Activated CD8-positive, alpha-beta memory T cell treated with anti-CD3 and anti-CD28 coated beads, Interleukin-2, amount 10 ng/mL, durations not matched to agents 7 days and 5 days (primary cell): ENCODE measurements at regions not wholly inside any gene's neighbourhood (a gene's known extent, or its start where the extent isn't known, plus 50 kb on each side); places are given as distances from the start of the nearest gene placed in this dataset.
A peak's percentile ranks its signal among the peaks of the same experiment; 100 is the strongest.
"Not testable (repeated sequence)": the region's sequence is repeated elsewhere in the genome, so short reads cannot be mapped to it uniquely, and the experiment has no call there.

Source experiments
- ATAC-seq: fragments of 150-1000 bp; cut with Tn5 transposase; one replicate; pipeline ENCODE4 v1.10.0; 2021; ENCODE audit warnings: moderate library complexity
- CTCF ChIA-PET: fragments of 350-600 bp; sonication (Branson Sonifier 250); formaldehyde crosslinking; loops from one replicate; lab custom pipeline; 2021; ENCODE audit warnings: antibody characterized with exemption; lab: Charles Lee
- DNase-seq: peaks from one replicate; pipeline ENCODE4 v3.0.0-alpha.2; 2020
- H3K27ac Mint-ChIP-seq: one replicate; pipeline ENCODE4 v1.8.0; 2021; ENCODE audit warnings: mild to moderate bottlenecking, mixed read lengths
- H3K27me3 Mint-ChIP-seq: one replicate; pipeline ENCODE4 v1.8.0; 2021; ENCODE audit warnings: mixed read lengths
- H3K36me3 Mint-ChIP-seq: one replicate; pipeline ENCODE4 v1.8.0; 2021; ENCODE audit warnings: mild to moderate bottlenecking, mixed read lengths
- H3K4me1 Mint-ChIP-seq: one replicate; pipeline ENCODE4 v1.8.0; 2021; ENCODE audit warnings: mixed read lengths
- H3K4me3 Mint-ChIP-seq: one replicate; pipeline ENCODE4 v1.8.0; 2021; ENCODE audit warnings: mild to moderate bottlenecking, moderate library complexity, mixed read lengths
- H3K9me3 Mint-ChIP-seq: one replicate; pipeline ENCODE4 v1.8.0; 2022; ENCODE audit warnings: low read depth, mixed read lengths

DNA sequence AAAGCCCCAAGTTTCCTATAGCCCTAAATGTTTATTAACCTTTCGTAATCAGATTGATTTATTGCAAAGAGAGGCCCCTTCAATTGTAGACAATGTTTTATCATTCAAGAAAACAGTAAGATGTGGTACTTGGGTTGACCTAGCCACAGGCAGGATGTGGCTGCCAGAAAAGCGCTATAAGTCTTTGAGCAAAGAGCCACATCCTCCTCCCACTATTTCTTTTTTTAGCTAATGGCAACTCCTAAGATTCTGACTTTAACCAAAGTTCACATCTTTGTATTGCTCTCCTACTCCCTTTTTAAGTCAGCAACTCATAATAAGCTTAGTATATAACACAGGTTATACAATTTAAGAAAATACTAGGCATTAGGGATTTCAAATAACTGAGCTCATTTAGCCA lies 70.7 kb upstream of the PPP3CA start:
- Mint-ChIP-seq H3K27ac (peak overlapping the region; percentile 87), H3K4me1 (peaks cover 58% of the 10 kb centered on the region), H3K27me3 (peaks cover 2% of the 10 kb centered on the region), H3K4me3 (peak overlapping the region; percentile 56), H3K9me3 (no peaks in the 10 kb centered on the region), H3K36me3 (peaks cover 28% of the 10 kb centered on the region)
- CTCF ChIA-PET = interaction anchor here (1.5 to 2.2 kb wide), 2 partner anchors 18 to 71 kb away, joined by 5 to 7 read pairs; partner anchors contain the start of gene PPP3CA
- peak; percentile 94 for DNase-seq
- peak; percentile 77 for ATAC-seq

DNA sequence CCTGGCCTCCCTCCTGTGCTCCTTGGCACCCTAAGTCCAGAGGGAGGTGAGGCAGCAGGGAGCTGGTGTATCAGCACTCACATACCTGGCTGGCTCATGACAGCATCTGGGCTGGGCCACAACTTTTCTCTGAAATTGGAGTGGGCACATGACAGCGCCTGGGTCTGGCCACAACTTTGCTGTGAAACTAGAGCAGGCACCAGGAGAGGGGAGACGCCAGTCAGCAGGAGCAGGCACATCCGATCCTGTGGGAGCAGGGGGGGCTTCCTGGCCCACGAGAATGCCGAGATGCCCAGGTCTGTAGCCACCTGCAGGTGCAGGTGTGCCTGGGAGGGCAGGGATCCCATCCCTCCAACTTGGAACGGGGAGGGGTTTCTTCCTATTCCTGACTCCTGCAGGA lies 69.7 kb upstream of the PPP3CA start:
- ATAC-seq (no peak), DNase-seq (no peak)
- peaks cover 2% of the 10 kb centered on the region for H3K27me3 Mint-ChIP-seq
- no peaks in the 10 kb centered on the region for H3K9me3 Mint-ChIP-seq
- no peak overlapping the region for H3K4me3 Mint-ChIP-seq
- H3K27ac Mint-ChIP-seq = no peak overlapping the region
- H3K4me1 Mint-ChIP-seq = peaks cover 58% of the 10 kb centered on the region
- CTCF ChIA-PET = interaction anchor here (1.5 to 2.2 kb wide), 2 partner anchors 17 to 70 kb away, joined by 5 to 7 read pairs; partner anchors contain the start of gene PPP3CA
- peaks cover 30% of the 10 kb centered on the region for H3K36me3 Mint-ChIP-seq

DNA sequence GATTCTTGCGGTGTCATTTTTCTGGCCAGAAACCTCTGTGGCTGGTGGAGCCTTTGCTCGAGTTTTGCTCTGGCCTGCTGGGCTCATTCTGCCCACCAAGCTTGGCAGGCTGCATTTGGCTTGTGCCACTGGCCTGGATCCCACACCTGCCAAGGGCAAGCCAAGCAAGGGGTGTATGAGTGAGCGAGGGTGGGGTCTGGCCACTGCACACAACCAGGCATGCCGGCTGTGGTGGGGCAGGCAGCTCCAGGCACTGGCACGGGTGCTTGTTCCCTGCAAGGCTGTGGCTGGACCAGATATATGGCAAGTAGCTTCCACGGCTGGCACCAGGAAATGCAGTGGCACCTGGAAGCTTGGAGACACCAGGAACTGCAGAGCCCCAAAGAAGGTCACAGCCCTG lies 68.6 kb upstream of the PPP3CA start:
- Mint-ChIP-seq H3K4me1 (peaks cover 63% of the 10 kb centered on the region), H3K4me3 (no peak overlapping the region), H3K9me3 (no peaks in the 10 kb centered on the region), H3K27ac (no peak overlapping the region), H3K27me3 (peaks cover 2% of the 10 kb centered on the region), H3K36me3 (peaks cover 30% of the 10 kb centered on the region)
- CTCF ChIA-PET = interaction anchor here (1.1 kb wide), 1 partner anchor 68 kb away, joined by 4 read pairs; no protein-coding TSS in a partner anchor
- ATAC-seq (no peak), DNase-seq (no peak)

DNA sequence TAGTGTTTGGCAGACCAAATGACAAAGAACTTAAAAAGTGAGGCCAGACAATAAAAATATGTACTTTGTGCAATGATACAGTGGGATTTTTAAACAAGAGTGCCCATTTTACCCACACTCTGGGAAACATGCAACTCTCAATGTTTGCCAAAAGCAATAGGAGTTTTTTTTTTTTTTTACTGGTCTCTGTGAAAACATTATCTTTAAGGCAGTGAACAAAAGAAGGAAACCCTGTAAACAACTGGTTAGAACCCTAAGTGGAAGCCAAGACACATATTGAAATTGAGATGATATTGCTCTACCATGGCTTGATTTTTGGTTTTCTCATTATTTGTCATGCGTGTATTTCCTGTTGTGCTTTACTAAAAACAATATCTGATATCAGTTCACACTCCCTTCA lies 67.2 kb upstream of the PPP3CA start:
- peaks cover 22% of the 10 kb centered on the region for H3K36me3 Mint-ChIP-seq
- H3K4me1 Mint-ChIP-seq = peaks cover 51% of the 10 kb centered on the region
- peak overlapping the region; percentile 40 for H3K27ac Mint-ChIP-seq
- CTCF ChIA-PET = no interaction called here
- H3K4me3 Mint-ChIP-seq = no peak overlapping the region
- H3K9me3 Mint-ChIP-seq = no peaks in the 10 kb centered on the region
- ATAC-seq (no peak), DNase-seq (no peak)
- no peaks in the 10 kb centered on the region for H3K27me3 Mint-ChIP-seq

DNA sequence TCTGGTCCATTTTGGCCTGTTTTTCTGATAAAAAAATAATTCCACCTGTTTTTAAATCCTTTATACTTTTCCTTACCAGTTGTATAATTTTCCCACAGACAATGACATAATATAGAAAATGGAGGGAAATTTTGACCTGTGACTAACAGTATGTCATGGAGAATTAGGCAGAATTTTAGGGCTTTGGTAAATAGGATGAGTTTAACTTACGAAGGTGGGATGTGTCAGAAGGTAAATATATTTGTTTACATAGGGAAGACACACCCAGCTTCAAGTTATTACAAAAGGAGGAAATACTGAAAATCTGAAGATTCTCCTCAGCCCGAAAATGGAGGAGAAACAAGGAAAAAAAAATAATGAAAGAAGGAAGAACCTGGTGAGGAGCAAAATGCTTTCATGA lies 64.6 kb upstream of the PPP3CA start:
- Mint-ChIP-seq H3K27me3 (no peaks in the 10 kb centered on the region), H3K4me3 (no peak overlapping the region), H3K27ac (no peak overlapping the region), H3K36me3 (peaks cover 21% of the 10 kb centered on the region), H3K9me3 (peaks cover 4% of the 10 kb centered on the region), H3K4me1 (peaks cover 28% of the 10 kb centered on the region)
- CTCF ChIA-PET = interaction anchor here (0.8 kb wide), 1 partner anchor 11 kb away, joined by 3 read pairs; no protein-coding TSS in a partner anchor
- DNase-seq = no peak
- ATAC-seq = no peak

- H3K4me3 Mint-ChIP-seq, H3K27me3 Mint-ChIP-seq, H3K27ac Mint-ChIP-seq, H3K9me3 Mint-ChIP-seq, CTCF ChIA-PET, ATAC-seq, DNase-seq: not testable (repeated sequence)
- Mint-ChIP-seq H3K4me1 (peaks cover 24% of the 10 kb centered on the region), H3K36me3 (peaks cover 19% of the 10 kb centered on the region)
Measured at GRCh38 chr4:101411281-101411910, 64.1 kb upstream of the PPP3CA start.

- H3K36me3 Mint-ChIP-seq = peaks cover 8% of the 10 kb centered on the region
- DNase-seq (peak; percentile 80), ATAC-seq (peak; percentile 98)
- CTCF ChIA-PET = interaction anchor here (2.0 kb wide), 1 partner anchor 18 kb away, joined by 7 read pairs; no protein-coding TSS in a partner anchor
- peak overlapping the region; percentile 29 for H3K27ac Mint-ChIP-seq
- H3K9me3 Mint-ChIP-seq = no peaks in the 10 kb centered on the region
- no peaks in the 10 kb centered on the region for H3K27me3 Mint-ChIP-seq
- H3K4me1 Mint-ChIP-seq = peaks cover 26% of the 10 kb centered on the region
- H3K4me3 Mint-ChIP-seq = no peak overlapping the region
Measured at GRCh38 chr4:101400096-101400495, 52.8 kb upstream of the PPP3CA start.

GRCh38 chr4:101398807-101399206 lies 51.5 kb upstream of the PPP3CA start:
- H3K4me1 Mint-ChIP-seq = peaks cover 26% of the 10 kb centered on the region
- ATAC-seq = no peak
- no peak for DNase-seq
- no peak overlapping the region for H3K27ac Mint-ChIP-seq
- H3K9me3 Mint-ChIP-seq = no peaks in the 10 kb centered on the region
- no peak overlapping the region for H3K4me3 Mint-ChIP-seq
- H3K36me3 Mint-ChIP-seq = peaks cover 7% of the 10 kb centered on the region
- CTCF ChIA-PET = no interaction called here
- no peaks in the 10 kb centered on the region for H3K27me3 Mint-ChIP-seq
